GM12878 (cell line): ENCODE measurements at regions not wholly inside any gene's neighbourhood (a gene's known extent, or its start where the extent isn't known, plus 50 kb on each side); places are given as distances from the start of the nearest gene placed in this dataset.

Source experiments
- ATAC-seq: fragments of 200-7000 bp; cut with Tn5 transposase; 3 replicates; pipeline ENCODE4 v1.9.1; 2020; ENCODE audit warnings: mild to moderate bottlenecking, moderate library complexity
- BruUV-seq: library from RNA; stranded (reverse); fragments of 400-500 nt; replicated peaks from 2 replicates; lab custom pipeline; 2021; lab: Mats Ljungman, UMichigan
- CTCF ChIA-PET: fragments of 300-600 bp; sonication (Branson Sonifier 250); formaldehyde crosslinking; extraction: SDS; loops from one replicate; lab custom pipeline; 2021; ENCODE audit warnings: inconsistent platforms; lab: Yijun Ruan, JAX
- POLR2A ChIA-PET: fragments of 350-600 bp; formaldehyde crosslinking; extraction: SDS; loops from one replicate; lab custom pipeline; 2021; ENCODE audit warnings: inconsistent platforms; lab: Charles Lee
- RAD21 ChIA-PET: fragments of 300-600 bp; sonication (Branson Sonifier 250); formaldehyde crosslinking; loops from one replicate; lab custom pipeline; 2023; ENCODE audit warnings: antibody characterized with exemption; ENCODE audit not compliant: unreplicated experiment; lab: Charles Lee
- SMC1A ChIA-PET: fragments of 300-600 bp; sonication (Branson Sonifier 250); formaldehyde crosslinking; loops from one replicate; lab custom pipeline; 2023; ENCODE audit not compliant: unreplicated experiment, uncharacterized antibody; lab: Charles Lee
- DNase-seq: peaks from one replicate; pipeline ENCODE4 v3.0.0-alpha.2; 2011; ENCODE audit warnings: low read depth, low spot score
- FAIRE-seq: peaks from 3 replicates; lab custom pipeline; 2011; peaks lifted over from hg19 to GRCh38; lab: Jason Lieb, UNC
- H2AFZ ChIP-seq: 2 replicates; pipeline ENCODE4 v1.6.0; 2011; ENCODE audit warnings: low read depth, low read length, control low read depth; ENCODE audit not compliant: control insufficient read depth
- H3K27ac ChIP-seq: 2 replicates; pipeline ENCODE4 v1.5.1; 2011; ENCODE audit warnings: control low read depth; ENCODE audit not compliant: control insufficient read depth, insufficient read depth
- H3K27me3 ChIP-seq, 2 experiments: replicated peaks in 1 of 2; 2 replicates each; pipeline versions ENCODE4 v1.6.0 to v1.6.1; 2011; ENCODE audit warnings: low read length in 1 of 2; ENCODE audit not compliant: control insufficient read depth in 2 of 2, insufficient read depth in 2 of 2
- H3K36me3 ChIP-seq, 2 experiments: 2 replicates each; pipeline ENCODE4 v1.5.1; 2011; ENCODE audit warnings: low read length in 1 of 2; ENCODE audit not compliant: control insufficient read depth in 2 of 2, insufficient read depth in 2 of 2
- H3K4me1 ChIP-seq: 2 replicates; pipeline ENCODE4 v1.6.1; 2011; ENCODE audit warnings: mild to moderate bottlenecking, low read length, moderate library complexity, mixed read lengths; ENCODE audit not compliant: control insufficient read depth, insufficient read depth
- H3K4me2 ChIP-seq: 2 replicates; pipeline ENCODE4 v1.6.0; 2011; ENCODE audit warnings: control low read depth; ENCODE audit not compliant: control insufficient read depth, insufficient read depth
- H3K4me3 ChIP-seq: fragments of 200-600 bp; sonication (generic); 2 replicates; pipeline ENCODE4 v1.5.1; 2016
- H3K79me2 ChIP-seq: 2 replicates; pipeline ENCODE4 v1.6.0; 2011; ENCODE audit warnings: low read length; ENCODE audit not compliant: control insufficient read depth, insufficient read depth
- H3K9ac ChIP-seq: 2 replicates; pipeline ENCODE4 v1.8.0; 2011; ENCODE audit warnings: low read length, control low read depth, mixed read lengths; ENCODE audit not compliant: control insufficient read depth, insufficient read depth
- H3K9me3 ChIP-seq: replicated peaks from 3 replicates; pipeline ENCODE4 v1.5.1; 2011; ENCODE audit warnings: mild to moderate bottlenecking, low read length; ENCODE audit not compliant: control insufficient read depth, insufficient read depth
- H4K20me1 ChIP-seq: 2 replicates; pipeline ENCODE4 v1.6.0; 2011; ENCODE audit not compliant: control insufficient read depth, insufficient read depth
- ASH2L ChIP-seq: fragments of 300-600, 200-600 bp; sonication (generic); IDR thresholded peaks from 2 replicates; pipeline ENCODE4 v1.6.1; 2017; ENCODE audit warnings: low read depth, mild to moderate bottlenecking, borderline replicate concordance
- ATF2 ChIP-seq: IDR thresholded peaks from 2 replicates; pipeline ENCODE4 v1.6.1; 2012; ENCODE audit warnings: low read length, inconsistent platforms
- BMI1 ChIP-seq: fragments of 450-650 bp; IDR thresholded peaks from 2 replicates; pipeline ENCODE4 v1.6.1; 2016; ENCODE audit warnings: mild to moderate bottlenecking, moderate library complexity, borderline replicate concordance
- E2F8 ChIP-seq: fragments of 450-650 bp; IDR thresholded peaks from 2 replicates; pipeline ENCODE4 v1.6.1; 2018; ENCODE audit warnings: mild to moderate bottlenecking, low read depth, moderate library complexity; ENCODE audit not compliant: partially characterized antibody
- GABPA ChIP-seq: IDR thresholded peaks from 2 replicates; pipeline ENCODE4 v1.6.1; 2014; ENCODE audit warnings: antibody characterized with exemption, low read depth, mild to moderate bottlenecking, inconsistent platforms
- HDAC6 ChIP-seq: fragments of 200-600 bp; sonication (generic); IDR thresholded peaks from one replicate; pipeline ENCODE4 v1.8.0; 2017; ENCODE audit warnings: antibody characterized with exemption; ENCODE audit not compliant: unreplicated experiment
- IRF4 ChIP-seq: IDR thresholded peaks from 2 replicates; pipeline ENCODE4 v1.6.1; 2011; ENCODE audit warnings: low read depth, low read length
- KDM1A ChIP-seq: fragments of 200-600 bp; sonication (generic); IDR thresholded peaks from 2 replicates; pipeline ENCODE4 v1.6.1; 2016; ENCODE audit warnings: borderline replicate concordance
- KLF5 ChIP-seq: fragments of 450-650 bp; IDR thresholded peaks from 2 replicates; pipeline ENCODE4 v1.6.1; 2014; ENCODE audit warnings: mild to moderate bottlenecking; ENCODE audit not compliant: partially characterized antibody
- SREBF2 ChIP-seq: IDR thresholded peaks from 2 replicates; pipeline ENCODE4 v1.6.1; 2012; ENCODE audit warnings: mild to moderate bottlenecking, low read length
- SRF ChIP-seq, 2 experiments: IDR thresholded peaks; 2 replicates each; pipeline ENCODE4 v1.6.1; 2011; ENCODE audit warnings: low read depth in 2 of 2, low read length in 2 of 2, mild to moderate bottlenecking in 1 of 2, moderate library complexity in 1 of 2
- STAT3 ChIP-seq: IDR thresholded peaks from 2 replicates; pipeline ENCODE4 v1.6.1; 2011; ENCODE audit warnings: low read depth, low read length, improper control_type of control experiment
- TCF7 ChIP-seq: IDR thresholded peaks from 2 replicates; pipeline ENCODE4 v1.6.1; 2014; ENCODE audit warnings: antibody characterized with exemption, borderline replicate concordance
- ZBED1 ChIP-seq: IDR thresholded peaks from 2 replicates; pipeline ENCODE4 v1.6.1; 2016; ENCODE audit warnings: borderline replicate concordance
- ZNF217 ChIP-seq: fragments of 450-650 bp; IDR thresholded peaks from 2 replicates; pipeline ENCODE4 v1.6.1; 2017; ENCODE audit warnings: antibody characterized with exemption, mild to moderate bottlenecking
- ZNF687 ChIP-seq: fragments of 450-650 bp; IDR thresholded peaks from 2 replicates; pipeline ENCODE4 v1.6.1; 2017; ENCODE audit warnings: mild to moderate bottlenecking, moderate library complexity
- WGBS: methylation state at CpG from one replicate; pipeline ENCODE4 v1.1.6; 2016; ENCODE audit warnings: low lambda C conversion rate; ENCODE audit not compliant: insufficient replicate concordance, insufficient coverage; ENCODE audit errors: missing lambda C conversion rate; 5-methylcytosine and 5-hydroxymethylcytosine counted together
- in situ Hi-C: fragments of 300-500 bp; cut with MboI; formaldehyde crosslinking; loops from 9 replicates; pipeline ENCODE4 v1.14.3; 2018; ENCODE audit warnings: mixed read lengths
- intact Hi-C: fragments of 100-400 bp; cut with micrococcal nuclease; formaldehyde crosslinking; loops from one replicate; pipeline ENCODE4 v1.14.2; 2022; ENCODE audit not compliant: unreplicated experiment

GRCh38 chr3:70471464-70472342, 159.3 kb upstream of the MDFIC2 start:
- WGBS = 2% methylated on average over 4 of the region's 4 CpGs
- no peak overlapping the region for H3K9ac ChIP-seq
- no peaks in the 10 kb centered on the region for H3K79me2 ChIP-seq
- ChIA-PET RAD21 (no interaction called here), SMC1A (no interaction called here), CTCF (no interaction called here), POLR2A (no interaction called here)
- intact Hi-C loops (no loop called here), in situ Hi-C loops (no loop called here)
- no peak overlapping the region for H3K4me2 ChIP-seq
- H3K27me3 ChIP-seq = no peaks in the 10 kb centered on the region
- H3K4me3 ChIP-seq = no peak overlapping the region
- no peak for DNase-seq
- no peak overlapping the region for H2AFZ ChIP-seq
- TF ChIP-seq E2F8 (no peak), ZBED1 (no peak), IRF4 (no peak), HDAC6 (no peak), TCF7 (no peak), BMI1 (no peak), KLF5 (no peak), ATF2 (no peak), GABPA (no peak), ZNF217 (no peak), SREBF2 (no peak), STAT3 (no peak), KDM1A (no peak), ZNF687 (no peak), ASH2L (no peak), SRF (IDR thresholded peaks at IDR 0.05; ENCODE audit: low read depth in 2 of 2, low read length in 2 of 2) (no peak)
- no peaks in the 10 kb centered on the region for H3K4me1 ChIP-seq
- no peaks in the 10 kb centered on the region for H4K20me1 ChIP-seq
- no peak overlapping the region for H3K27ac ChIP-seq
- H3K9me3 ChIP-seq = no peaks in the 10 kb centered on the region
- no peak for ATAC-seq
- H3K36me3 ChIP-seq = no peaks in the 10 kb centered on the region
- FAIRE-seq = no peak
- BruUV-seq = no TSS peak
